Psoas muscle (tissue), 7 donors: ENCODE measurements at regions not wholly inside any gene's neighbourhood (a gene's known extent, or its start where the extent isn't known, plus 50 kb on each side); places are given as distances from the start of the nearest gene placed in this dataset.

ENCODE experiments used
- ATAC-seq, 4 donors: fragments of 200-7000 bp; cut with Tn5 transposase; one replicate each; pipeline ENCODE4 v1.9.1; 2020; ENCODE audit warnings: moderate library complexity in 3 of 4, mild to moderate bottlenecking in 2 of 4
- DNase-seq, 2 donors: peaks; one replicate each; pipeline ENCODE4 v3.0.0-alpha.2; 2020
- H3K27ac ChIP-seq: fragments of 200-600 bp; one replicate; pipeline ENCODE4 v1.8.0; 2022
- H3K27me3 ChIP-seq, 3 donors: fragments of 200-600 bp in 1 of 3; one replicate each; pipeline versions ENCODE4 v1.6.1 to v1.8.0; 2013 to 2022; ENCODE audit warnings: low read length in 2 of 3, mild to moderate bottlenecking in 2 of 3, moderate library complexity in 1 of 3; ENCODE audit not compliant: insufficient read depth in 3 of 3
- H3K36me3 ChIP-seq, 2 donors: fragments of 200-600 bp in 1 of 2; one replicate each; pipeline versions ENCODE4 v1.6.1 to v1.8.0; 2013 to 2022; ENCODE audit warnings: low read depth in 1 of 2, mild to moderate bottlenecking in 1 of 2, moderate library complexity in 1 of 2; ENCODE audit not compliant: insufficient read depth in 1 of 2
- H3K4me1 ChIP-seq: fragments of 200-600 bp; one replicate; pipeline ENCODE4 v1.8.0; 2022
- H3K4me3 ChIP-seq: fragments of 200-600 bp; one replicate; pipeline ENCODE4 v1.8.0; 2022; ENCODE audit warnings: mild to moderate bottlenecking
- H3K9me3 ChIP-seq: fragments of 200-600 bp; one replicate; pipeline ENCODE4 v1.8.0; 2022
- WGBS, 3 donors: extraction: QIAGEN DNeasy Blood & Tissue Kit; methylation state at CpG; one replicate each; pipeline versions ENCODE4 v1.1.6 to v1.1.7; 2013; 5-methylcytosine and 5-hydroxymethylcytosine counted together
- intact Hi-C, 2 donors: fragments of 100-400 bp; cut with DNase I; formaldehyde crosslinking; loops; one replicate each; pipeline versions ENCODE4 v1.11.0 to v1.14.2; 2022
- TF ChIP-seq, protein P1 (sequence below): fragments of 200-600 bp; IDR thresholded peaks from one replicate; pipeline ENCODE4 v1.8.0; 2022; ENCODE audit warnings: antibody characterized with exemption
- donor health status: healthy with polysubstance abuse.
- donor health status: DM: no; HTN: no; CAD: no; lungs with moderate emphysema.
- donor health status: Bipolar disorder and iron deficiency.
- donor health status: healthy.
- donor health status: DM: yes; HTN: yes; CAD: no.
- donor health status: DM: no; HTN: no; CAD: no.
- donor health status: DM: yes; HTN: yes; CAD: no.

DNA sequence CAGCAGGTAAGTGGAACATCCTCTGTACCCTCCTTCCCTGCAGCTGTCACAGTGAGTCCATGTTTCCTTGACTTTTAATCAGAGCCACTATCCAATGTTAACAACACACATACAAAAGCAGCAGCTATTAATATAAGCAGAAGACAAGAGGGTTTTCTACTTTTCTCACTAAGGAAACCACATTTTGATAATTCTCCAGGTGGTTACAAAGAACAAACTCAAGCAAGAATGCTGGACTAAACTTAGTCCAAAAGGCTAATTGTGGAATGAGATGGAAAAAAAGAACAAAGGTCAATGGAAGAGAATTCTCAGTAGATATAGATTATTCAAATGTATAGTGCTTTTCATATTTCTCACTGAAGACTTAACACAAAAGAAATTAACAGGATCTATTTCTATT lies 176.9 kb upstream of the SLC39A10 start:
- Histone ChIP-seq H3K9me3 (no peaks in the 10 kb centered on the region), H3K27me3 (no peaks in the 10 kb centered on the region), H3K36me3 (no peaks in the 10 kb centered on the region), H3K4me1 (no peaks in the 10 kb centered on the region), H3K27ac (no peak overlapping the region), H3K4me3 (no peak overlapping the region)
- DNase-seq = no peak
- intact Hi-C loops = no loop called here
- no peak for ATAC-seq
- TF ChIP-seq, protein P1, sequence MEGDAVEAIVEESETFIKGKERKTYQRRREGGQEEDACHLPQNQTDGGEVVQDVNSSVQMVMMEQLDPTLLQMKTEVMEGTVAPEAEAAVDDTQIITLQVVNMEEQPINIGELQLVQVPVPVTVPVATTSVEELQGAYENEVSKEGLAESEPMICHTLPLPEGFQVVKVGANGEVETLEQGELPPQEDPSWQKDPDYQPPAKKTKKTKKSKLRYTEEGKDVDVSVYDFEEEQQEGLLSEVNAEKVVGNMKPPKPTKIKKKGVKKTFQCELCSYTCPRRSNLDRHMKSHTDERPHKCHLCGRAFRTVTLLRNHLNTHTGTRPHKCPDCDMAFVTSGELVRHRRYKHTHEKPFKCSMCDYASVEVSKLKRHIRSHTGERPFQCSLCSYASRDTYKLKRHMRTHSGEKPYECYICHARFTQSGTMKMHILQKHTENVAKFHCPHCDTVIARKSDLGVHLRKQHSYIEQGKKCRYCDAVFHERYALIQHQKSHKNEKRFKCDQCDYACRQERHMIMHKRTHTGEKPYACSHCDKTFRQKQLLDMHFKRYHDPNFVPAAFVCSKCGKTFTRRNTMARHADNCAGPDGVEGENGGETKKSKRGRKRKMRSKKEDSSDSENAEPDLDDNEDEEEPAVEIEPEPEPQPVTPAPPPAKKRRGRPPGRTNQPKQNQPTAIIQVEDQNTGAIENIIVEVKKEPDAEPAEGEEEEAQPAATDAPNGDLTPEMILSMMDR = no peak

DNA sequence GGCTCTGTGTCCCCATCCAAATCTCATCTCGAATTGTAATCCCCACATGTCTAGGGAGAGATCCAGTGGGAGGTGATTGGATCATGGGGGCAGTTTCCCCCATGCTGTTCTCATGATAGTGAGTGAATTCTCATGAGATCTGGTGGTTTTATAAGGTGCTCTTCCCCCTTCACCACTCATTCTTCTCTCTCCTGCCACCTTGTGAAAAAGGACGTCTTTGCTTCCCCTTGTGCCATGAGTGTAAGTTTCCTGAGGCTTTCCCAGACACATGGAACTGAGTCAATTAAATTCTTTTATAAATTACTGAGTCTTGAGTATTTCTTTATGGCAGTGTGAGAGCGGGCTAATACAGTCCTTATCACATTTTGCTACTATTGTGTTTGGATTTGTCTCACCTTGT lies 177.6 kb upstream of the SLC39A10 start:
- Histone ChIP-seq H3K4me3 (no peak overlapping the region), H3K27me3 (no peaks in the 10 kb centered on the region), H3K4me1 (no peaks in the 10 kb centered on the region), H3K9me3 (no peaks in the 10 kb centered on the region), H3K27ac (no peak overlapping the region), H3K36me3 (no peaks in the 10 kb centered on the region)
- ATAC-seq (no peak), DNase-seq (no peak)
- 76 to 78% (median 76%) methylated on average over 3 of the region's 3 CpGs for WGBS, 3 donors
- TF ChIP-seq, protein P1 = no peak
- intact Hi-C loops = no loop called here

GRCh38 chr2:195477996-195478382 lies 179.0 kb upstream of the SLC39A10 start:
- intact Hi-C loops = no loop called here
- no peak for ATAC-seq

DNA sequence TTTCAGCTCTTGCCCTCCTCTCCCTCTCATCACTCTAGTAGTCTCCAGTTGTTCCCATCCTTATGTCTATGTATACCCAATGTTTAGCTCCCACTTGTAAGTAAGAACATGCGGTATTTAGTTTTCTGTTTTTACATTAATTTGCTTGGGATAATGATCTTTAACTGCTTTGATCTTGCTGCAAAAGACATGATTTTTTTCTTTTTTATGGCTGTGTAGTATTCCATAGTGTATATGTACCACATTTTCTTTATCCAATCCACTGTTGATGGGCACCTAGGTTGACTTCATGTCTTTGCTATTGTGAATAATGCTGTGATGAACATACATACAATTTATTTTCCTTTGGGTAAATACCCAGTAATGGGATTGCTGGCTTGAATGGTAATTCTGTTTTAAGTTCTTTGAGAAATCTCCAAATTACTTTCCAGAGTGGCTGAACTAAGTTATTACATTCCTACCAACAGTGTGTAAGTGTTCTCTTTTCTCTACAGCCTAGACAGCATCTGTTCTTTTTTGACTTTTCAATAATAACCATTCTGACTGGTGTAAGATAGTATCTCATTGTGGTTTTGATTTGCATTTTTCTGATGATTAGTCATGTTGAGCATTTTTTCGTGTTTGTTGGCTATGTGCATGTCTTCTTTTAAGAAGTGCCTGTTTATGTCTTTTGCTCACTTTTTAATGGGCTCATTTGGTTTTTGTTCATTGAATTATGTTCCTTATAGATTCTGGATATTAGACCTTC lies 179.6 kb upstream of the SLC39A10 start:
- DNase-seq = no peak
- Histone ChIP-seq H3K36me3 (no peaks in the 10 kb centered on the region), H3K9me3 (no peaks in the 10 kb centered on the region), H3K4me1 (no peaks in the 10 kb centered on the region), H3K4me3 (no peak overlapping the region), H3K27me3 (no peaks in the 10 kb centered on the region), H3K27ac (no peak overlapping the region)
- intact Hi-C loops = no loop called here
- TF ChIP-seq, protein P1 = no peak
- 71 to 82% (median 72%) methylated on average over 2 of the region's 2 CpGs for WGBS, 3 donors
- no peak for ATAC-seq

More at GRCh38 chr2:195477996-195478382, 179.0 kb upstream of the SLC39A10 start:
- H3K4me3 ChIP-seq = no peak overlapping the region
- no peaks in the 10 kb centered on the region for H3K27me3 ChIP-seq
- H3K27ac ChIP-seq = no peak overlapping the region
- H3K4me1 ChIP-seq = no peaks in the 10 kb centered on the region
- H3K9me3 ChIP-seq = no peaks in the 10 kb centered on the region
- DNase-seq = no peak
- H3K36me3 ChIP-seq = no peaks in the 10 kb centered on the region
- TF ChIP-seq, protein P1 = no peak

DNA sequence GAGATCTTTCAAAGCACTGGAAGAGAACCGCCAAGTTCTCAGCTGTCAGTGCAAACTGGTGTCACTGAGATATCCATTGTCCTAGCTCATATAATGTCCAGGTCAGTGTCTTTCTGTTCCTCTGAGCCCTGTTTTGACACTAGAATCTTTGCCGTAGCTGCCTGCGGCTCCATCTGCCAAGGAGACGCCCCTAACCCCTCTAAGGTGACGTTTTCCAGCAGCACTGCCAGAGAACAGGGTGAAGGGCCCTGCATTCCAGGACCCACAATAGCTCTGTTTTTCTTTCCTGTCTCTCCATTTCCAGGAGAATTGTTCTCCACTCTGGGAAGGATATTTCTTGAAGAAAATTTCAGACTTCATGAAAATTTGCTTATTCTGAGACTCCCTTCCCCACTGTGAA lies 181.7 kb upstream of the SLC39A10 start:
- 34 to 38% (median 37%) methylated on average over 5 of the region's 5 CpGs for WGBS, 3 donors
- no peak for ATAC-seq
- H3K4me1 ChIP-seq = no peaks in the 10 kb centered on the region

More for the DNA sequence above, 181.7 kb upstream of the SLC39A10 start:
- no peak for DNase-seq
- TF ChIP-seq, protein P1 = no peak
- Histone ChIP-seq H3K36me3 (no peaks in the 10 kb centered on the region), H3K27me3 (no peaks in the 10 kb centered on the region), H3K27ac (no peak overlapping the region), H3K9me3 (no peaks in the 10 kb centered on the region), H3K4me3 (no peak overlapping the region)
- intact Hi-C loops = no loop called here
